Smooth muscle cell (in vitro differentiated cells): ENCODE measurements at regions not wholly inside any gene's neighbourhood (a gene's known extent, or its start where the extent isn't known, plus 50 kb on each side); places are given as distances from the start of the nearest gene placed in this dataset.

Experiments used
- DNase-seq: peaks from one replicate; lab custom pipeline; 2025; ENCODE audit not compliant: unreplicated experiment; lab: John Stamatoyannopoulos, UW
- H2AFZ ChIP-seq: fragments of 200-600 bp; sonication (generic); 2 replicates; pipeline ENCODE4 v1.6.0; 2016; ENCODE audit warnings: antibody characterized with exemption, low read depth, mild to moderate bottlenecking
- H3F3A ChIP-seq: fragments of 200-600 bp; sonication (generic); 2 replicates; pipeline ENCODE4 v1.6.0; 2017; ENCODE audit warnings: antibody characterized with exemption, low read depth
- H3K27ac ChIP-seq: fragments of 200-600 bp; sonication (generic); 2 replicates; pipeline ENCODE4 v1.5.1; 2016; ENCODE audit warnings: low read depth, mild to moderate bottlenecking
- H3K27me3 ChIP-seq: fragments of 200-600 bp; sonication (generic); 2 replicates; pipeline ENCODE4 v1.6.1; 2016; ENCODE audit warnings: low read depth, mild to moderate bottlenecking
- H3K36me3 ChIP-seq: fragments of 200-600 bp; sonication (generic); 2 replicates; pipeline ENCODE4 v1.5.1; 2016; ENCODE audit warnings: low read depth
- H3K4me1 ChIP-seq: fragments of 200-600 bp; sonication (generic); 2 replicates; pipeline ENCODE4 v1.5.1; 2016; ENCODE audit warnings: low read depth
- H3K4me2 ChIP-seq: fragments of 200-600 bp; sonication (generic); 2 replicates; pipeline ENCODE4 v1.6.0; 2016; ENCODE audit warnings: mild to moderate bottlenecking
- H3K4me3 ChIP-seq: fragments of 200-600 bp; sonication (generic); 2 replicates; pipeline ENCODE4 v1.5.1; 2016; ENCODE audit warnings: mild to moderate bottlenecking
- H3K79me2 ChIP-seq: fragments of 200-600 bp; sonication (generic); 2 replicates; pipeline ENCODE4 v1.6.0; 2016; ENCODE audit warnings: low read depth, mild to moderate bottlenecking
- H3K9ac ChIP-seq: fragments of 200-600 bp; sonication (generic); 2 replicates; pipeline ENCODE4 v1.6.0; 2016; ENCODE audit warnings: low read depth
- H3K9me3 ChIP-seq: fragments of 200-600 bp; sonication (generic); replicated peaks from 2 replicates; pipeline ENCODE4 v1.5.1; 2016; ENCODE audit warnings: low read depth
- H4K20me1 ChIP-seq: fragments of 200-600 bp; sonication (generic); 2 replicates; pipeline ENCODE4 v1.6.0; 2016; ENCODE audit warnings: low read depth
- CTCF ChIP-seq: fragments of 200-600 bp; sonication (generic); IDR thresholded peaks from 2 replicates; pipeline ENCODE4 v1.5.1; 2017; ENCODE audit warnings: borderline replicate concordance, mild to moderate bottlenecking, antibody characterized with exemption; ENCODE audit not compliant: insufficient read depth, poor library complexity, severe bottlenecking
- WGBS: methylation state at CpG from one replicate; pipeline ENCODE4 v1.1.7; 2016; ENCODE audit warnings: low lambda C conversion rate; 5-methylcytosine and 5-hydroxymethylcytosine counted together

GRCh38 chr21:38729291-38729690, 76.4 kb upstream of the ETS2 start:
- no peak for TF ChIP-seq CTCF
- H3K27me3 ChIP-seq, result no peaks in the 10 kb centered on the region
- DNase-seq, result no peak
- no peak overlapping the region for H2AFZ ChIP-seq
- peak overlapping the region; percentile 34 for H3K4me2 ChIP-seq
- no peaks in the 10 kb centered on the region for H4K20me1 ChIP-seq
- H3K27ac ChIP-seq, result peak overlapping the region; percentile 50
- no peak overlapping the region for H3K4me3 ChIP-seq
- H3K9ac ChIP-seq, result no peak overlapping the region
- H3K79me2 ChIP-seq, result no peaks in the 10 kb centered on the region
- peaks cover 5% of the 10 kb centered on the region for H3K9me3 ChIP-seq
- no peaks in the 10 kb centered on the region for H3K36me3 ChIP-seq
- WGBS, result 97% methylated on average over 1 of the region's 1 CpG
- no peaks in the 10 kb centered on the region for H3F3A ChIP-seq
- peaks cover 11% of the 10 kb centered on the region for H3K4me1 ChIP-seq

GRCh38 chr21:38729754-38730379, 75.9 kb upstream of the ETS2 start:
- H3K4me1 ChIP-seq, result peaks cover 16% of the 10 kb centered on the region
- no peak overlapping the region for H3K9ac ChIP-seq
- WGBS, result 41% methylated on average over 8 of the region's 8 CpGs
- H3K4me2 ChIP-seq, result peak overlapping the region; percentile 34
- H3F3A ChIP-seq, result no peaks in the 10 kb centered on the region
- H2AFZ ChIP-seq, result peak overlapping the region; percentile 46
- H3K9me3 ChIP-seq, result peaks cover 4% of the 10 kb centered on the region
- no peaks in the 10 kb centered on the region for H4K20me1 ChIP-seq
- H3K36me3 ChIP-seq, result no peaks in the 10 kb centered on the region
- DNase-seq, result no peak
- no peak for TF ChIP-seq CTCF
- H3K27me3 ChIP-seq, result no peaks in the 10 kb centered on the region
- peak overlapping the region; percentile 50 for H3K27ac ChIP-seq
- H3K4me3 ChIP-seq, result no peak overlapping the region
- no peaks in the 10 kb centered on the region for H3K79me2 ChIP-seq

- peak; percentile 92 for DNase-seq
Observed at GRCh38 chr21:38733972-38734546, 71.7 kb upstream of the ETS2 start.

More at GRCh38 chr21:38733972-38734546, 71.7 kb upstream of the ETS2 start:
- Histone ChIP-seq H3K27me3 (no peaks in the 10 kb centered on the region), H3K4me3 (peak overlapping the region; percentile 45), H3F3A (no peaks in the 10 kb centered on the region), H3K36me3 (no peaks in the 10 kb centered on the region), H2AFZ (peak overlapping the region; percentile 63), H3K27ac (peak overlapping the region; percentile 69), H3K79me2 (no peaks in the 10 kb centered on the region), H3K9me3 (no peaks in the 10 kb centered on the region), H3K9ac (peak overlapping the region; percentile 51), H3K4me2 (peak overlapping the region; percentile 84), H3K4me1 (peaks cover 16% of the 10 kb centered on the region), H4K20me1 (no peaks in the 10 kb centered on the region)
- TF ChIP-seq CTCF, result peak; percentile 94
- 2% methylated on average over 30 of the region's 30 CpGs for WGBS
